ENCODE measurements at regions not wholly inside any gene's neighbourhood (a gene's known extent, or its start where the extent isn't known, plus 50 kb on each side); places are given as distances from the start of the nearest gene placed in this dataset.

DNA sequence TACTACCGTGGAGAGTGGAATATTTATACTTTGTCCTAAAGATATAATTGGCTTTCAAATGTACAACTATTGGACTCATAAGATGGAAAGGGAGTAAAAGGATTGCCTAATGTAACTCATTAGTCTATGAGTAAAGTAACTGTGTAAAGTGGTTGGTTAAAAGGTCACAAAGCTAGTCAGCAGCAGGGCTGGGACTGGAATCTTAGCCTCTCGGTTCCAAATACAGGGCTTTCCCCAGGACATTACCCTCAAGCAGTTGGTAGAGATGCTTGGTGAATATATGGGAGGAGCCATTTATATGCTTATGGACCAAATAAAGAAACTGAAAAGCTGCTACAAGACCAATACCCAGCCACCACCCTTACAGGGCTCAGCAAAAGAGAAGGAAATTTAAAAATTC lies 283.7 kb downstream of the HLX start:
- intact Hi-C loops (cut with DNase I; ENCODE audit: low total_unique reads) (no loop called here), in situ Hi-C loops (cut with MboI; ENCODE audit: low sequenced_read_pairs in 4 of 4) (no loop called here)
- H3K4me1 ChIP-seq, result peaks cover 0 to 4% of the 10 kb centered on the region in 2 donors
- H3K27ac ChIP-seq, result no peak overlapping the region
- no peak for TF ChIP-seq POLR2A (IDR thresholded peaks at IDR 0.05)
- TF ChIP-seq, protein P1, sequence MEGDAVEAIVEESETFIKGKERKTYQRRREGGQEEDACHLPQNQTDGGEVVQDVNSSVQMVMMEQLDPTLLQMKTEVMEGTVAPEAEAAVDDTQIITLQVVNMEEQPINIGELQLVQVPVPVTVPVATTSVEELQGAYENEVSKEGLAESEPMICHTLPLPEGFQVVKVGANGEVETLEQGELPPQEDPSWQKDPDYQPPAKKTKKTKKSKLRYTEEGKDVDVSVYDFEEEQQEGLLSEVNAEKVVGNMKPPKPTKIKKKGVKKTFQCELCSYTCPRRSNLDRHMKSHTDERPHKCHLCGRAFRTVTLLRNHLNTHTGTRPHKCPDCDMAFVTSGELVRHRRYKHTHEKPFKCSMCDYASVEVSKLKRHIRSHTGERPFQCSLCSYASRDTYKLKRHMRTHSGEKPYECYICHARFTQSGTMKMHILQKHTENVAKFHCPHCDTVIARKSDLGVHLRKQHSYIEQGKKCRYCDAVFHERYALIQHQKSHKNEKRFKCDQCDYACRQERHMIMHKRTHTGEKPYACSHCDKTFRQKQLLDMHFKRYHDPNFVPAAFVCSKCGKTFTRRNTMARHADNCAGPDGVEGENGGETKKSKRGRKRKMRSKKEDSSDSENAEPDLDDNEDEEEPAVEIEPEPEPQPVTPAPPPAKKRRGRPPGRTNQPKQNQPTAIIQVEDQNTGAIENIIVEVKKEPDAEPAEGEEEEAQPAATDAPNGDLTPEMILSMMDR (IDR thresholded peaks at IDR 0.05 in 4 of 5, conservative IDR thresholded peaks at IDR 0.05 in 1 of 5), result no peak
- H3K4me3 ChIP-seq, result no peak overlapping the region
- no peaks in the 10 kb centered on the region for H3K36me3 ChIP-seq
- H3K27me3 ChIP-seq, result no peaks in the 10 kb centered on the region
- DNase-seq (no peak), ATAC-seq (no peak)
- H3K9me3 ChIP-seq, result no peaks in the 10 kb centered on the region

DNA sequence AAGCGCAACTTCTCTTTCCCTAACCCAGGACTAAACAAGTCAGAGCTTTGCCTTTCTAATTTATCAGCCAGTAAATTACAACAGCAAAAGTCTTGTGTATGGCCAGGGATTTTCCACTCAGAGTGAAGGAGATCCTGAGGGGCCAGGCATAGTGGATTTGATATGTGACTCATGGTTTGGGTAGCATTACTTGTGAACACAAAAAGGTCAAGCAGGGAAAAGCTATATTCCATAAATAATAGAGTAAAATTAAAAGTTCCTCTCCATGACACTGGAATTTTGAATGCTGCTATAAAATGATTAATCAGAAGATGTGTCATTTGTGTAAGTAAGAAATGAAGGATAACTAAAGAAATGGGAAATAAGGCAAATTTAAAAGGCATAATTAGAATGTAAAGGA lies 284.8 kb downstream of the HLX start:
- no peak for TF ChIP-seq POLR2A (IDR thresholded peaks at IDR 0.05)
- TF ChIP-seq, protein P1 (IDR thresholded peaks at IDR 0.05 in 4 of 5, conservative IDR thresholded peaks at IDR 0.05 in 1 of 5), result no peak
- DNase-seq (no peak), ATAC-seq (no peak)
- H3K27ac ChIP-seq, result no peak overlapping the region
- H3K36me3 ChIP-seq, result no peaks in the 10 kb centered on the region
- in situ Hi-C loops (cut with MboI; ENCODE audit: low sequenced_read_pairs in 4 of 4), result no loop called here
- peaks cover 0 to 4% of the 10 kb centered on the region in 2 donors for H3K4me1 ChIP-seq
- intact Hi-C loops (cut with DNase I; ENCODE audit: low total_unique reads), result no loop called here
- no peak overlapping the region for H3K4me3 ChIP-seq
- no peaks in the 10 kb centered on the region for H3K27me3 ChIP-seq
- no peaks in the 10 kb centered on the region for H3K9me3 ChIP-seq

DNA sequence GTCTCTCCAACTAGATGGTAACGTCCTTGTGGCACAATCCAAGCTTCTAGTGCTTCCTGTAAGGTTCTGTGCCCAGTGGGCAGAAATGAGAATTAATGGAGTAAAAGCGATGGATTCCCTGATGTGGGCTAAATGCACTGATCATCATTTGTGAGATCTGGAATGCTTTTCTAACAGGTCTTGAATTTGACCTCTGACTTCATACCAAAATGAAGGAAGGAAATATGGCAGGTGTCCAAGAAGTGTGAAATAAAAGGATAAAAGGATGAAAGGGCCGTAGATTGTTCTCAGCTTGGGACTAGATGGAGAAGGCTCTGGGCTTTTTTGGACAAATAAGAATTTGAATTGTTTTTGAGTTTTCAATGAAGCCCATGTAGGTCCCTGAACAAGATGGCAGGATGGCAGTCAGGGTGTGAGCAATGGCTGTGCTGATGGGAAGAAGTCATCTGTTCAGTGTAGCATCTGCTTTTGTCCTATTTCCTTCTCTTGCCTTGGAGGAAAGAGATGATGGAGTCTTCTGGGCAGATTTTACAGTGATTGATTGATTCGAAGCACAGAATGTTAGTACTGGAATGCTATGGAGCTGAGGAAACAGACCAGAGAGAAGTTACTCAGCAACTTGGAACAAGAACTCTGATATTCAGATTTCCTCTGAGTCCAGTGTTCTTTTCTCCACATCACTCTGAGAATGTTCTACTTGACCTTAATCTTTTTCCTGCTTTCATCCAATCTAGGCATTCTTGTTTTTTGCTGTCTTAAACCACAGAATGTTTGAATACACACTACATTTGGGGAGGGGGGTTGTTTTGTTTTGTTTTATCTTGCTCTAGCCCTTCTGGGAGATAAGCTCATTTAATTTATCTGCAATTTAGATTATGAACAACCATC lies 286.0 kb downstream of the HLX start:
- no peaks in the 10 kb centered on the region for H3K9me3 ChIP-seq
- H3K27me3 ChIP-seq, result no peaks in the 10 kb centered on the region
- H3K27ac ChIP-seq, result no peak overlapping the region
- intact Hi-C loops (cut with DNase I; ENCODE audit: low total_unique reads) (no loop called here), in situ Hi-C loops (cut with MboI; ENCODE audit: low sequenced_read_pairs in 4 of 4) (no loop called here)
- no peak overlapping the region for H3K4me3 ChIP-seq
- no peaks in the 10 kb centered on the region for H3K36me3 ChIP-seq
- H3K4me1 ChIP-seq, result peaks cover 0 to 4% of the 10 kb centered on the region in 2 donors
- TF ChIP-seq, protein P1 (IDR thresholded peaks at IDR 0.05 in 4 of 5, conservative IDR thresholded peaks at IDR 0.05 in 1 of 5), result no peak
- TF ChIP-seq POLR2A (IDR thresholded peaks at IDR 0.05), result no peak
- DNase-seq (no peak), ATAC-seq (no peak)

DNA sequence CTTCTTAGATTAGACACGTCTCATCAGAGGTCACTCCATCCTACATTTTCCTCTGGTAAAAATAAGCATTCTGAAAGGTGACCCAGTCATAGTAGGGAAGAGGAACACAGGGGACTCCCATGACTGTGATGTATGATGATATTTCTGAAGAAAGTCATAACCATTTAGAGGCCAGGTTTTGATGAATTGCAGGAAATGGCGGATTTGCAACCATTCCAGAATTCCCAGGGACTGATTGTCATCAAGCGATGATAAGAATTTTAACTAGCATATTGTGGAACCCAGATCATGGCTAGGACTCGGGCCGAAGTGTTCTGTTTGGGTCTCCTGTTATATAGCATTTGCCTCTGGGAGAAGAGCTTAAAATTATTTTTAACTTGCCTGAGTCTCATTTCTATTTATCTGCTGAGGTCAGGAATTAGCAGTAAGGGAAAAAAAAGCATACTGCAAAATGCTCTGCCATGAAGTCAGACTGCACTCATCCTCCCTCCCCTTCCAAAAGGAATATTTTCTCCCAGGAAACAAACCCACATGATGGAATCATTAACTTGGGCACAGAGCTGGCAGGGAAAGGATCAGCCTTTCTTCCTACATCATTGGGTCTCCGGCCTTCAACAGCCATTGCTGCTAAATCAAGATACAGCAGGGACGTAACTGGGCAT lies 286.7 kb downstream of the HLX start:
- H3K4me3 ChIP-seq, result no peak overlapping the region
- in situ Hi-C loops (cut with MboI; ENCODE audit: low sequenced_read_pairs in 4 of 4), result no loop called here
- no peak overlapping the region for H3K27ac ChIP-seq
- DNase-seq (no peak), ATAC-seq (no peak)
- TF ChIP-seq POLR2A (IDR thresholded peaks at IDR 0.05), result no peak
- TF ChIP-seq, protein P1 (IDR thresholded peaks at IDR 0.05 in 4 of 5, conservative IDR thresholded peaks at IDR 0.05 in 1 of 5), result no peak
- intact Hi-C loops (cut with DNase I; ENCODE audit: low total_unique reads), result no loop called here
- no peaks in the 10 kb centered on the region for H3K36me3 ChIP-seq
- no peaks in the 10 kb centered on the region for H3K27me3 ChIP-seq
- peaks cover 0 to 4% of the 10 kb centered on the region in 2 donors for H3K4me1 ChIP-seq
- H3K9me3 ChIP-seq, result no peaks in the 10 kb centered on the region
